Uterus (tissue), 3 donors: ENCODE measurements at regions not wholly inside any gene's neighbourhood (a gene's known extent, or its start where the extent isn't known, plus 50 kb on each side); places are given as distances from the start of the nearest gene placed in this dataset.

ENCODE experiments used
- DNase-seq, 2 donors: peaks; one replicate each; pipeline ENCODE4 v3.0.0-alpha.2; 2019 to 2020
- H3K27ac ChIP-seq, 2 donors: fragments of 200-600 bp; sonication (generic); 1 replicate in 1 of 2; 2 replicates in 1 of 2; pipeline ENCODE4 v1.5.1; 2016 to 2018
- H3K27me3 ChIP-seq, 2 donors: fragments of 200-600 bp; sonication (generic); one replicate each; pipeline ENCODE4 v1.5.1; 2018 to 2019; ENCODE audit warnings: control low read depth in 1 of 2
- H3K36me3 ChIP-seq, 2 donors: fragments of 200-600 bp; sonication (generic); one replicate each; pipeline ENCODE4 v1.5.1; 2019; ENCODE audit warnings: control low read depth in 1 of 2
- H3K4me1 ChIP-seq, 2 donors: fragments of 200-600 bp; sonication (generic); one replicate each; pipeline ENCODE4 v1.5.1; 2018 to 2019; ENCODE audit warnings: control low read depth in 1 of 2
- H3K4me3 ChIP-seq, 2 donors: fragments of 200-600 bp; sonication (generic); 1 replicate in 1 of 2; 2 replicates in 1 of 2; pipeline ENCODE4 v1.5.1; 2018 to 2019; ENCODE audit warnings: mild to moderate bottlenecking in 1 of 2
- H3K9me3 ChIP-seq, 2 donors: fragments of 200-600 bp; sonication (generic); one replicate each; pipeline ENCODE4 v1.5.1; 2019; ENCODE audit warnings: control low read depth in 1 of 2
- CTCF ChIP-seq, 4 experiments: fragments of 200-600 bp in 2 of 4; fragments of 450-650 bp in 2 of 4; sonication (generic) in 2 of 4; IDR thresholded peaks; one replicate each; pipeline ENCODE4 v1.5.1; 2016 to 2019; ENCODE audit warnings: antibody characterized with exemption in 4 of 4, mild to moderate bottlenecking in 2 of 4, moderate library complexity in 1 of 4
- POLR2A ChIP-seq, 2 donors: fragments of 450-650 bp; IDR thresholded peaks; one replicate each; pipeline ENCODE4 v1.6.1; 2016; ENCODE audit warnings: antibody characterized with exemption in 2 of 2, mild to moderate bottlenecking in 1 of 2, moderate library complexity in 1 of 2
- intact Hi-C: fragments of 100-400 bp; cut with DNase I; formaldehyde crosslinking; loops from one replicate; pipeline ENCODE4 v1.15.1; 2023; ENCODE audit warnings: low total_unique reads
- donor health status: DM: yes; HTN: yes; CAD: no.

DNA sequence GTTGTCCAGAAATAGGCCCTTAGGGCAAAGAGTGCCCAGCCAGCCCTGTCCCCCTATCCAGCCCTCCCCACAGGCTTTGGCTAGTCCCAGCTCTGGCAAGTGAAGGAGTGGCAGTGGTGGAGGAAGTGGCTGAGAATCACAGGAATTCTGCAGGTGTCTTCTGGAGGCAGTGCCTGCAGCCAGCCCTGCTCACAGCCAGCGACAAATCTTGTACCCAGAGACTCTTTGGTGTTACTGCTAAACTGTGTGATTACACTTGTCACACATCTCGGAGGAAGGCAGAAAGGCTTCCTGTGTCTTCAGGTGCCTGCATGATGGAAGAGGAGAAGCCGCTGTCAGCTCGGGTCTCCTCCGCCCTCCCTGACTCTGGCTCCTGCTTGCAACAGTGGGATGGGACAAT is 71.6 kb upstream of the GRIK3 start:
- intact Hi-C loops: no loop called here
- no peaks in the 10 kb centered on the region for H3K4me1 ChIP-seq
- no peak overlapping the region for H3K4me3 ChIP-seq
- DNase-seq: no peak
- H3K9me3 ChIP-seq: no peaks in the 10 kb centered on the region
- no peaks in the 10 kb centered on the region for H3K36me3 ChIP-seq
- H3K27me3 ChIP-seq: no peaks in the 10 kb centered on the region
- TF ChIP-seq POLR2A (IDR thresholded peaks at IDR 0.05) (no peak), CTCF (IDR thresholded peaks at IDR 0.05) (no peak)
- H3K27ac ChIP-seq: no peak overlapping the region

- no peak overlapping the region for H3K27ac ChIP-seq
- no peak overlapping the region for H3K4me3 ChIP-seq
- no peak for DNase-seq
- no peaks in the 10 kb centered on the region for H3K9me3 ChIP-seq
- H3K36me3 ChIP-seq: no peaks in the 10 kb centered on the region
- H3K27me3 ChIP-seq: no peaks in the 10 kb centered on the region
- no peaks in the 10 kb centered on the region for H3K4me1 ChIP-seq
- no peak for TF ChIP-seq POLR2A (IDR thresholded peaks at IDR 0.05)
- TF ChIP-seq CTCF (IDR thresholded peaks at IDR 0.05): no peak
- intact Hi-C loops: no loop called here
Measured at GRCh38 chr1:37107153-37107907, 73.0 kb upstream of the GRIK3 start.

- TF ChIP-seq POLR2A (IDR thresholded peaks at IDR 0.05) (no peak), CTCF (IDR thresholded peaks at IDR 0.05) (no peak)
- no peaks in the 10 kb centered on the region for H3K27me3 ChIP-seq
- no peaks in the 10 kb centered on the region for H3K4me1 ChIP-seq
- no peaks in the 10 kb centered on the region for H3K9me3 ChIP-seq
- intact Hi-C loops: no loop called here
- no peak overlapping the region for H3K4me3 ChIP-seq
- DNase-seq: no peak
- no peaks in the 10 kb centered on the region for H3K36me3 ChIP-seq
- no peak overlapping the region for H3K27ac ChIP-seq
Measured at GRCh38 chr1:37108596-37109188, 74.4 kb upstream of the GRIK3 start.

- H3K9me3 ChIP-seq: no peaks in the 10 kb centered on the region
- intact Hi-C loops: no loop called here
- H3K36me3 ChIP-seq: no peaks in the 10 kb centered on the region
- H3K27ac ChIP-seq: no peak overlapping the region
- TF ChIP-seq POLR2A (IDR thresholded peaks at IDR 0.05) (no peak), CTCF (IDR thresholded peaks at IDR 0.05) (no peak)
- DNase-seq: no peak
- no peak overlapping the region for H3K4me3 ChIP-seq
- no peaks in the 10 kb centered on the region for H3K27me3 ChIP-seq
- H3K4me1 ChIP-seq: no peaks in the 10 kb centered on the region
Measured at GRCh38 chr1:37112430-37112829, 78.1 kb upstream of the GRIK3 start.

GRCh38 chr1:37113285-37113997 is 79.1 kb upstream of the GRIK3 start:
- H3K27ac ChIP-seq: no peak overlapping the region
- no peak overlapping the region for H3K4me3 ChIP-seq
- intact Hi-C loops: no loop called here

More at GRCh38 chr1:37113285-37113997, 79.1 kb upstream of the GRIK3 start:
- Histone ChIP-seq H3K27me3 (no peaks in the 10 kb centered on the region), H3K36me3 (no peaks in the 10 kb centered on the region), H3K9me3 (no peaks in the 10 kb centered on the region), H3K4me1 (no peaks in the 10 kb centered on the region)
- TF ChIP-seq CTCF (IDR thresholded peaks at IDR 0.05) (no peak), POLR2A (IDR thresholded peaks at IDR 0.05) (no peak)
- DNase-seq: no peak
